GM12874 (cell line): ENCODE measurements at regions not wholly inside any gene's neighbourhood (a gene's known extent, or its start where the extent isn't known, plus 50 kb on each side); places are given as distances from the start of the nearest gene placed in this dataset.

Experiments used
- TF ChIP-seq, protein P1 (sequence below): IDR thresholded peaks from 2 replicates; pipeline ENCODE4 v1.5.1; 2011; ENCODE audit warnings: low read depth, mild to moderate bottlenecking, control low read depth, low read length, moderate library complexity; ENCODE audit not compliant: insufficient read depth

DNA sequence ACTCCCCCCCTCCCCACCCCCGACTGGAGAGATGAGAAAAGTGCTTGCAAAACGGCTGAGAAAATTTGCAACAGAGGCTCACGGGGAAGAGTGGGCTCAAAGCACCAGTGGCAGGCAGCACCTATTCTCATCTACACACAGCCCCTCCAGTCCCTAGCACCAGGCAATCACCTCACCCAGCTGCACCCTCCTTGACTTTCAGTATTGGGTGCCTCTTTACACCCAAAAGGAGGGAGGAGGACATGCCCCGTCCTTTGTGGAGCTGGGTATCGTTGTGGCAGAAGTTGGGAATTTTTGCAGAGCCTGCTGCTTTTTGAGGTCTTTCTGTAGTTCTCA lies 182.8 kb upstream of the TOPAZ1 start:
- TF ChIP-seq, protein P1, sequence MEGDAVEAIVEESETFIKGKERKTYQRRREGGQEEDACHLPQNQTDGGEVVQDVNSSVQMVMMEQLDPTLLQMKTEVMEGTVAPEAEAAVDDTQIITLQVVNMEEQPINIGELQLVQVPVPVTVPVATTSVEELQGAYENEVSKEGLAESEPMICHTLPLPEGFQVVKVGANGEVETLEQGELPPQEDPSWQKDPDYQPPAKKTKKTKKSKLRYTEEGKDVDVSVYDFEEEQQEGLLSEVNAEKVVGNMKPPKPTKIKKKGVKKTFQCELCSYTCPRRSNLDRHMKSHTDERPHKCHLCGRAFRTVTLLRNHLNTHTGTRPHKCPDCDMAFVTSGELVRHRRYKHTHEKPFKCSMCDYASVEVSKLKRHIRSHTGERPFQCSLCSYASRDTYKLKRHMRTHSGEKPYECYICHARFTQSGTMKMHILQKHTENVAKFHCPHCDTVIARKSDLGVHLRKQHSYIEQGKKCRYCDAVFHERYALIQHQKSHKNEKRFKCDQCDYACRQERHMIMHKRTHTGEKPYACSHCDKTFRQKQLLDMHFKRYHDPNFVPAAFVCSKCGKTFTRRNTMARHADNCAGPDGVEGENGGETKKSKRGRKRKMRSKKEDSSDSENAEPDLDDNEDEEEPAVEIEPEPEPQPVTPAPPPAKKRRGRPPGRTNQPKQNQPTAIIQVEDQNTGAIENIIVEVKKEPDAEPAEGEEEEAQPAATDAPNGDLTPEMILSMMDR = no peak

DNA sequence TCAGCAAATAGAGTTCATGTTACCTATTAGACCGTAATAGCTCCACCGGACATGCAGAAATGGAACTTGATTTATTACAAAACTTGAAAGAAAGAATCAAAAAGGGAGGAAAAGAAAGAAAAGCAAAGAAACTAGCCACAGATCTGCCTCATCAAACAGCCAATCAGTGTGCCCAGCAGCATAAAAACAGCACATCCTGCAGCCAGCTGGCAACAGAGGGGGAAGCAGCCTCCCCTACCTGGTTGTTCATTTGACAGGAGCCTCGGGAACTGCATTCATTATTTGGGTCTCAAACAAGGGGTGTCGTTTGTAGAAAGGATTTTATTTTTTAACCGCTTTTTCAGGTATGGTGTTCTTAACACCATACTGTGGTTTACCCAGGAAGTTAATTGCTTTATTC lies 181.5 kb upstream of the TOPAZ1 start:
- TF ChIP-seq, protein P1 = no peak

DNA sequence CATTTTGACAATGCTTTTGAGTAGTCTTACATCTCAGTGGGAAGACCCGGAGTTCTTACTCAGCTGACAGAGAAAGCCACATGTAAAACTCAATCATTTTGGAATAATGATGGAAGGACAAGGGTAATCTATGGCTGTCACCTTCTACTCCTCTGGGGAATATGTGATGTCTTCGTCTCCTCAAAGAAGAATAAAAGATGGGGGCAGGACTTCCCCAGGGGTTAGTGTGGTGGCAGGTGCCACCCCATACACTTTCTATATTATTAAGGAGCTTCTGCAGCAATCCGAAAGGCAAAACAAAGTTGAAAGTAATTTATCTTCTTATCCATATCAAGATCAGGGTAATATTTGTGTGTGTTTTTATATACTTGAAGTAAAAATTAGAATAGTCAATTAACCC lies 180.4 kb upstream of the TOPAZ1 start:
- TF ChIP-seq, protein P1 = no peak

DNA sequence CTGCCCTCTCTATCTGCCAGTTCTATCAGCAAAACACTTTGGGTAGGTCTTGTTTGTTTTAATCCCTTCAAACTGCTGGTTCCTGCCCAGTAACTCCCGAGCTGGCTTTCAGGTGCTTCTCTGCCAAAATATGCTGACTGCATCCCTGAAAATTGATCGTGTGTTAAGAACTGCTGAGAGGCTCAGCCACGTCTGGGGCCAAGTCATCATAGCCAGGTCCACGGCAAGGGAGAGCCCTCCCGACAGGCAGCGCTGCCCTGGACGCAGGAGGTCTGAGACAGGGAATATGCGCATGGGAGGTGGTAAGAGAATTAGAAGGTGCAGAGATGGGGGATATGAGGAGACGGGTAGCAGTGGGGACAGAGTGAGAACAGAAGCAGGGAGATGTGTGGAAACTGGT lies 179.7 kb upstream of the TOPAZ1 start:
- TF ChIP-seq, protein P1 = no peak

DNA sequence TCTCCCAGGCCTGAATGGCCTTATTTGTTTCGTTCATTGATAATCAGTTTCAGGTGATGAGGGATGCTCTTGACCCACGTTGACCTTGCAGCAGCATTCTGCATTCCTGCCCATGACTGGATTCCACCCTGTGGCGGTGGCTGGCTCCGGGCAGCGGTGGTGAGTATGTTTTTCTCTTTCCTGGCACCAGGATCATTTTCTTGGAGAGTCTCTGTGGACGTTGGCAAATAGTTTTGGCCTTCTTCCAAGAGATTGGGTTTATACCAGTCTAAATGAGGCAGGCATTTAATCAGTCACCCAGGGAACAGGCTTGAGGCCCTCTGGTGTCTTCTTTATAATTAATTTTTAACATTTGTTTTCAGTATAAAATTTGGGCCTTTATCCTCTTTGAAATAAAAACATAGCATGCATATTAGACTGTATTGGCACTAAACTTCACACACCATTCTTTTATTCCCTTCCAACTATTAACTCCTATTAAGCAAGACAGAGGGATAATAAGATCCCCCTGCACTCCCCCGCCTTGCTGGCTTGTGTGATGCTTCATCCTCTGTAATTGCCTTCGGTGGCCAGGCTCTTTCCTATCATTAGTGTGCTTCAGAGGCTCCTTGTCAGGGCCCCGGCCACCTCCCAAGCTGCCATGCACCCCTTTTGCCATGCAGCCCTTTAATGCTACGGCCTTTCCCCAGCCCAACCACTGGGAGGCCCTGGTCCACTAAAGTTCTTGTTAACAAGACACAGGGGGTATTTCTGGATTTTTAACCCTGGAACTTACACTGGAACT lies 176.2 kb upstream of the TOPAZ1 start:
- TF ChIP-seq, protein P1 = no peak

DNA sequence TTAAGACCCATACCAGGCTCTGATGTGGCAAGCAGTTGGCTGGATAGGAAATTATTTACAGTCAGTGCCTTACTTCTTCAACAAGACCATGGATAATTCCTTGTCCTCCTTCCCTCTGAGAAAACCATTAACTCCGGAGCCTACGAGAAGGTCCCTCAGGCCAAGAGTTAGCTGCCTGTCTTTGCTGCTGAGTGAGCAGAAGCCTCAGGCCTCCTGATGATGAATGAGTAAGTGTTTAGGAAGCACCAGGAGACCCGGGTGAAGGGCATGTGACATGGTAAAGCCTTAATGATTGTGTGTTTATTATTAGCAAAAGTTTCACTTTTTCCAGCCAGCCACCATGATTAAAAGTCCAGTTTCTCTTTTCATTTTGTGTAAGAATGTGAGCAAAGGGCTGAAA lies 174.9 kb upstream of the TOPAZ1 start:
- TF ChIP-seq, protein P1 = no peak

DNA sequence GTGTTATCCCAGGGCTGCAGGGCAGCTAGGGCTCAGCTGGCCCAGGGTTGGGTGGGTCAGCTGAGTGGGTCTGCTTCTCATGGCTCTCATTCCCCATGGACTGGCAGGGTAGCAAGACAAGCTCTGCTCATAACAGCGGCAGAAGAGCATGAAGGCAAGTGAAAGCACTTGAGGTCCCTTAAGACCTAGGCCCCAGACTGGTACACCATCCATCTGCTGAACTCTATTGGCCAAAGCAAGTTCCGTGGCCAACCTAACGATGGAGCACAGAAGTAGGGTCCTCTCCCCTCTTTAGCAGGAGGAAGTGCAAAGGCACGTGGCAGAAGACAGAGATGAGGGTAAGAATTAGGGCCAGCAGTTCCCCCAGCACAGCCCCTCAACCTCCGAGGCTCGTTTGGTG lies 174.3 kb upstream of the TOPAZ1 start:
- TF ChIP-seq, protein P1 = no peak
